Panc1 (cell line): ENCODE measurements at regions not wholly inside any gene's neighbourhood (a gene's known extent, or its start where the extent isn't known, plus 50 kb on each side); places are given as distances from the start of the nearest gene placed in this dataset.

ENCODE experiments used
- ATAC-seq: fragments of 200-7000 bp; cut with Tn5 transposase; 2 replicates; pipeline ENCODE4 v1.9.1; 2020; ENCODE audit warnings: mild to moderate bottlenecking, moderate library complexity
- BruUV-seq: library from RNA; stranded (reverse); fragments of 400-500 nt; replicated peaks from 2 replicates; lab custom pipeline; 2021; lab: Mats Ljungman, UMichigan
- CTCF ChIA-PET: fragments of 300-600 bp; sonication (Branson Sonifier 250); formaldehyde crosslinking; loops from one replicate; lab custom pipeline; 2022; ENCODE audit warnings: antibody characterized with exemption; lab: Charles Lee
- POLR2A ChIA-PET: fragments of 300-600 bp; sonication (Branson Sonifier 250); formaldehyde crosslinking; loops from one replicate; lab custom pipeline; 2022; ENCODE audit warnings: antibody characterized with exemption; lab: Charles Lee
- DNase-seq: peaks from one replicate; pipeline ENCODE4 v3.0.0-alpha.2; 2010; ENCODE audit warnings: low read depth, low spot score
- H3K27ac ChIP-seq: 2 replicates; pipeline ENCODE4 v1.5.1; 2011; ENCODE audit warnings: mild to moderate bottlenecking, low read length, inconsistent platforms
- H3K27me3 ChIP-seq: fragments of 200-500 bp; sonication (Bioruptor generic); 2 replicates; pipeline ENCODE4 v1.6.0; 2014; ENCODE audit warnings: low read length, inconsistent platforms; ENCODE audit not compliant: control insufficient read depth, insufficient read depth
- H3K36me3 ChIP-seq: fragments of 200-500 bp; sonication (Bioruptor generic); 2 replicates; pipeline ENCODE4 v1.5.1; 2014; ENCODE audit warnings: inconsistent platforms, mild to moderate bottlenecking, low read length, moderate library complexity; ENCODE audit not compliant: control insufficient read depth, insufficient read depth
- H3K4me1 ChIP-seq: 2 replicates; pipeline ENCODE4 v1.5.1; 2011; ENCODE audit warnings: inconsistent platforms, mild to moderate bottlenecking, low read length, moderate library complexity; ENCODE audit not compliant: control insufficient read depth, insufficient read depth
- H3K4me3 ChIP-seq, 2 experiments: 2 replicates each; pipeline ENCODE4 v1.5.1; 2011 to 2012; ENCODE audit warnings: low read depth in 2 of 2, low read length in 2 of 2, mild to moderate bottlenecking in 2 of 2, inconsistent platforms in 1 of 2, moderate library complexity in 1 of 2
- H3K9me3 ChIP-seq: fragments of 200-500 bp; sonication (Bioruptor generic); 2 replicates; pipeline ENCODE4 v1.5.1; 2014; ENCODE audit warnings: low read depth, mild to moderate bottlenecking, inconsistent platforms, low read length, moderate library complexity; ENCODE audit not compliant: control insufficient read depth, insufficient read depth
- POLR2AphosphoS5 ChIP-seq: IDR thresholded peaks from 2 replicates; pipeline ENCODE4 v1.6.1; 2012; ENCODE audit warnings: mild to moderate bottlenecking, low read depth, low read length, moderate library complexity
- REST ChIP-seq, 2 experiments: IDR thresholded peaks; 2 replicates each; pipeline ENCODE4 v1.6.1; 2011 to 2012; ENCODE audit warnings: low read depth in 2 of 2, control low read depth in 1 of 2, low read length in 1 of 2, mild to moderate bottlenecking in 1 of 2, moderate library complexity in 1 of 2; ENCODE audit not compliant: insufficient read depth in 1 of 2
- SIN3A ChIP-seq: IDR thresholded peaks from 2 replicates; pipeline ENCODE4 v1.6.1; 2012; ENCODE audit warnings: low read depth, mild to moderate bottlenecking, low read length, moderate library complexity, borderline replicate concordance; ENCODE audit not compliant: insufficient read depth
- TCF7L2 ChIP-seq: IDR thresholded peaks from 2 replicates; pipeline ENCODE4 v1.6.1; 2011; ENCODE audit warnings: mild to moderate bottlenecking, low read depth, low read length, inconsistent platforms
- in situ Hi-C: cut with HindIII; loops from 2 replicates; pipeline ENCODE4 v1.10.0; 2016; ENCODE audit warnings: low sequenced_read_pairs, low pct_unique_long_range_greater_than_20kb
- intact Hi-C: fragments of 100-400 bp; cut with micrococcal nuclease; formaldehyde crosslinking; loops from one replicate; pipeline ENCODE4 v1.10.0; 2022; ENCODE audit not compliant: unreplicated experiment
- TF ChIP-seq, protein P1 (sequence below): fragments of 450-650 bp; IDR thresholded peaks from 2 replicates; pipeline ENCODE4 v1.5.1; 2017; ENCODE audit warnings: mild to moderate bottlenecking

GRCh38 chr2:187138265-187138664 is 289.3 kb upstream of the ZSWIM2 start:
- Histone ChIP-seq H3K36me3 (no peaks in the 10 kb centered on the region), H3K9me3 (no peaks in the 10 kb centered on the region), H3K4me3 (no peak overlapping the region), H3K27me3 (no peaks in the 10 kb centered on the region), H3K27ac (no peak overlapping the region), H3K4me1 (no peaks in the 10 kb centered on the region)
- TF ChIP-seq, protein P1, sequence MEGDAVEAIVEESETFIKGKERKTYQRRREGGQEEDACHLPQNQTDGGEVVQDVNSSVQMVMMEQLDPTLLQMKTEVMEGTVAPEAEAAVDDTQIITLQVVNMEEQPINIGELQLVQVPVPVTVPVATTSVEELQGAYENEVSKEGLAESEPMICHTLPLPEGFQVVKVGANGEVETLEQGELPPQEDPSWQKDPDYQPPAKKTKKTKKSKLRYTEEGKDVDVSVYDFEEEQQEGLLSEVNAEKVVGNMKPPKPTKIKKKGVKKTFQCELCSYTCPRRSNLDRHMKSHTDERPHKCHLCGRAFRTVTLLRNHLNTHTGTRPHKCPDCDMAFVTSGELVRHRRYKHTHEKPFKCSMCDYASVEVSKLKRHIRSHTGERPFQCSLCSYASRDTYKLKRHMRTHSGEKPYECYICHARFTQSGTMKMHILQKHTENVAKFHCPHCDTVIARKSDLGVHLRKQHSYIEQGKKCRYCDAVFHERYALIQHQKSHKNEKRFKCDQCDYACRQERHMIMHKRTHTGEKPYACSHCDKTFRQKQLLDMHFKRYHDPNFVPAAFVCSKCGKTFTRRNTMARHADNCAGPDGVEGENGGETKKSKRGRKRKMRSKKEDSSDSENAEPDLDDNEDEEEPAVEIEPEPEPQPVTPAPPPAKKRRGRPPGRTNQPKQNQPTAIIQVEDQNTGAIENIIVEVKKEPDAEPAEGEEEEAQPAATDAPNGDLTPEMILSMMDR, result peak; percentile 82
- TF ChIP-seq SIN3A, result no peak
- no peak for TF ChIP-seq REST (IDR thresholded peaks at IDR 0.05; ENCODE audit: insufficient read depth in 1 of 2, low read depth in 2 of 2, low read length in 1 of 2)
- no peak for TF ChIP-seq POLR2AphosphoS5
- no peak for TF ChIP-seq TCF7L2
- ATAC-seq (peak; percentile 71; the same call in 1 of the 2 replicates), DNase-seq (peak; percentile 12)
- BruUV-seq, result no TSS peak
- ChIA-PET CTCF (interaction anchor here (0.7 to 0.9 kb wide), 2 partner anchors 101 to 310 kb away, joined by 3 to 8 read pairs; partner anchors contain the start of gene CALCRL), POLR2A (no interaction called here)
- in situ Hi-C loops, result no loop called here
- intact Hi-C loops, result loop anchor here (2.0 kb wide), 1 partner anchor 315 kb away; no protein-coding TSS in a partner anchor

- intact Hi-C loops (no loop called here), in situ Hi-C loops (no loop called here)
- ChIA-PET POLR2A (no interaction called here), CTCF (no interaction called here)
- no peaks in the 10 kb centered on the region for H3K36me3 ChIP-seq
- DNase-seq, result no peak
- TF ChIP-seq SIN3A, result no peak
- no peak for TF ChIP-seq REST (IDR thresholded peaks at IDR 0.05; ENCODE audit: insufficient read depth in 1 of 2, low read depth in 2 of 2, low read length in 1 of 2)
- TF ChIP-seq TCF7L2, result no peak
- TF ChIP-seq, protein P1, result no peak
- no peak for TF ChIP-seq POLR2AphosphoS5
- H3K27ac ChIP-seq, result no peak overlapping the region
- H3K4me3 ChIP-seq, result no peak overlapping the region
- H3K27me3 ChIP-seq, result no peaks in the 10 kb centered on the region
- no TSS peak for BruUV-seq
- H3K4me1 ChIP-seq, result no peaks in the 10 kb centered on the region
- ATAC-seq, result no peak
- H3K9me3 ChIP-seq, result no peaks in the 10 kb centered on the region
These were observed 287.7 kb upstream of the ZSWIM2 start for GRCh38 chr2:187136646-187137045.
